GM12891 (cell line): ENCODE measurements at regions not wholly inside any gene's neighbourhood (a gene's known extent, or its start where the extent isn't known, plus 50 kb on each side); places are given as distances from the start of the nearest gene placed in this dataset.

Source experiments
- POLR2A ChIP-seq: IDR thresholded peaks from 2 replicates; pipeline ENCODE4 v1.6.1; 2011; ENCODE audit warnings: low read depth, low read length, control low read depth
- POLR2AphosphoS5 ChIP-seq: IDR thresholded peaks from 2 replicates; pipeline ENCODE4 v1.6.1; 2011; ENCODE audit warnings: low read depth, low read length, control low read depth

- TF ChIP-seq POLR2AphosphoS5 (no peak), POLR2A (no peak)
These were observed 452.1 kb upstream of the RPS6KA3 start for GRCh38 chrX:20718592-20719380.
